Cardiac muscle cell (in vitro differentiated cells and primary cell): ENCODE measurements at regions not wholly inside any gene's neighbourhood (a gene's known extent, or its start where the extent isn't known, plus 50 kb on each side); places are given as distances from the start of the nearest gene placed in this dataset.

Source experiments
- DNase-seq, 2 donors: peaks; one replicate each; pipeline versions ENCODE4 v3.0.0 to v3.0.0-alpha.2; 2010 to 2017; ENCODE audit warnings: low read depth in 1 of 2, low spot score in 1 of 2
- H3K27ac ChIP-seq: fragments of 200-600 bp; sonication (generic); 2 replicates; pipeline ENCODE4 v1.5.1; 2016
- H3K27me3 ChIP-seq: fragments of 200-600 bp; sonication (generic); 2 replicates; pipeline ENCODE4 v1.6.0; 2016; ENCODE audit warnings: control low read depth
- H3K36me3 ChIP-seq: fragments of 200-600 bp; sonication (generic); 2 replicates; pipeline ENCODE4 v1.5.1; 2016; ENCODE audit warnings: control low read depth
- H3K4me1 ChIP-seq: fragments of 200-600 bp; sonication (generic); 2 replicates; pipeline ENCODE4 v1.8.1; 2017; ENCODE audit warnings: low read depth, mild to moderate bottlenecking, mixed run types
- H3K4me3 ChIP-seq: fragments of 200-600 bp; sonication (generic); 2 replicates; pipeline ENCODE4 v1.5.1; 2016; ENCODE audit warnings: mild to moderate bottlenecking
- H3K9me3 ChIP-seq: fragments of 200-600 bp; sonication (generic); 2 replicates; pipeline ENCODE4 v1.5.1; 2017; ENCODE audit warnings: low read depth, mild to moderate bottlenecking, control low read depth
- TF ChIP-seq, protein P1 (sequence below): IDR thresholded peaks from 2 replicates; pipeline ENCODE4 v1.5.1; 2012; ENCODE audit warnings: low read depth, mild to moderate bottlenecking, low read length

DNA sequence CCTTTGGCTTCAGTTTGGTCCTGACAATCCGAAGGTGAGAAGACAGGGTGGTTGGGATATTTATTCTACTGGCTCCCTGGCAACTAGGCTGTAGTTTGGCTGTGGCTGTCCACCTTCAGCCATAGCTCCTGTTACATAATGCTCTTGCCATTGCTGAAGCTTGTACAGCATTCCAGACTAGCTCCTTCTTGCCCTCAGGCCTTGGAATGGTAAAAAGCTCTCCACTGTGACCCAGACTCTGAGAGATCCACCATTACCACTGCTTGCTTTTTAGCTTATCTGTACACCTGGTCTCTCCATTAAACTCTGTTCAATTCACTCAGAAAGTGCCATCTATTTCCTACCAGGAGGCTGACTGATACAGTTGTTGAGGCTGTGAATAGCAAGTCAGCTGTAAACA is 231.8 kb upstream of the MON1B start:
- no peak for DNase-seq
- Histone ChIP-seq H3K9me3 (no peaks in the 10 kb centered on the region), H3K27ac (no peak overlapping the region), H3K4me1 (no peaks in the 10 kb centered on the region), H3K36me3 (no peaks in the 10 kb centered on the region), H3K27me3 (no peaks in the 10 kb centered on the region), H3K4me3 (no peak overlapping the region)
- TF ChIP-seq, protein P1, sequence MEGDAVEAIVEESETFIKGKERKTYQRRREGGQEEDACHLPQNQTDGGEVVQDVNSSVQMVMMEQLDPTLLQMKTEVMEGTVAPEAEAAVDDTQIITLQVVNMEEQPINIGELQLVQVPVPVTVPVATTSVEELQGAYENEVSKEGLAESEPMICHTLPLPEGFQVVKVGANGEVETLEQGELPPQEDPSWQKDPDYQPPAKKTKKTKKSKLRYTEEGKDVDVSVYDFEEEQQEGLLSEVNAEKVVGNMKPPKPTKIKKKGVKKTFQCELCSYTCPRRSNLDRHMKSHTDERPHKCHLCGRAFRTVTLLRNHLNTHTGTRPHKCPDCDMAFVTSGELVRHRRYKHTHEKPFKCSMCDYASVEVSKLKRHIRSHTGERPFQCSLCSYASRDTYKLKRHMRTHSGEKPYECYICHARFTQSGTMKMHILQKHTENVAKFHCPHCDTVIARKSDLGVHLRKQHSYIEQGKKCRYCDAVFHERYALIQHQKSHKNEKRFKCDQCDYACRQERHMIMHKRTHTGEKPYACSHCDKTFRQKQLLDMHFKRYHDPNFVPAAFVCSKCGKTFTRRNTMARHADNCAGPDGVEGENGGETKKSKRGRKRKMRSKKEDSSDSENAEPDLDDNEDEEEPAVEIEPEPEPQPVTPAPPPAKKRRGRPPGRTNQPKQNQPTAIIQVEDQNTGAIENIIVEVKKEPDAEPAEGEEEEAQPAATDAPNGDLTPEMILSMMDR: no peak

DNA sequence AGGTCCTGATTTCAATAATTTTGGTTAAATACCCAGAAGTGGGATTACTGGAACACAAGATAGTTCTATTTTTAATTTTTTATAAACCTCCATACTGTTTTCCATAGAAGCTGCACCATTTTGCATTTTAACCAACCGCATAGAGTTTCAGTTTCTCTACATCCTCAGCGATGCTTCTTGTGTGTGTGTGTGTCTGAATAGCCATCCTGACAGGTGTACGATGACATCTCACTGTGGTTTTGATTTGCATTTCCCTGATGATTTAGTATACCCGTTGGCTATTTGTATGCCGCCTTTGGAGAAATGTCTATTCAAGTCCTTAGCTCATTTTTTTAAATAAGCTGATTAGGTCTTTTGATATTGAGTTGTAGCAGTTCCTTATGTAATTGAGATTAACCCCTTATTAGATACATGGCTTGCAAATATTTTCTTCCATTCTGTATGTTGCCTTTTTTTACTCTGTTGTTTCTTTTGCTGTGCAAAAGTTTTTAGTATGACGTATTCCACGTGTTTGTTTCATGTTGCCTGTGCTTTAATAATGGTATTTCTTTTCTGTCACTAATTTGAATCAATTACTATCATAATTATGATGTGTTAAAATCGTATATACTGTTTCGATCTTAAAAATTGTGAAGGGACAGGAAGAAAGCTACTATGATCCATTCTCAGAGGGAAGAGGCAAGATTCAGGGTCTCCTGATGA is 227.2 kb upstream of the MON1B start:
- Histone ChIP-seq H3K27me3 (no peaks in the 10 kb centered on the region), H3K36me3 (no peaks in the 10 kb centered on the region), H3K9me3 (no peaks in the 10 kb centered on the region), H3K4me1 (no peaks in the 10 kb centered on the region), H3K27ac (no peak overlapping the region), H3K4me3 (no peak overlapping the region)
- TF ChIP-seq, protein P1: no peak
- DNase-seq: no peak

DNA sequence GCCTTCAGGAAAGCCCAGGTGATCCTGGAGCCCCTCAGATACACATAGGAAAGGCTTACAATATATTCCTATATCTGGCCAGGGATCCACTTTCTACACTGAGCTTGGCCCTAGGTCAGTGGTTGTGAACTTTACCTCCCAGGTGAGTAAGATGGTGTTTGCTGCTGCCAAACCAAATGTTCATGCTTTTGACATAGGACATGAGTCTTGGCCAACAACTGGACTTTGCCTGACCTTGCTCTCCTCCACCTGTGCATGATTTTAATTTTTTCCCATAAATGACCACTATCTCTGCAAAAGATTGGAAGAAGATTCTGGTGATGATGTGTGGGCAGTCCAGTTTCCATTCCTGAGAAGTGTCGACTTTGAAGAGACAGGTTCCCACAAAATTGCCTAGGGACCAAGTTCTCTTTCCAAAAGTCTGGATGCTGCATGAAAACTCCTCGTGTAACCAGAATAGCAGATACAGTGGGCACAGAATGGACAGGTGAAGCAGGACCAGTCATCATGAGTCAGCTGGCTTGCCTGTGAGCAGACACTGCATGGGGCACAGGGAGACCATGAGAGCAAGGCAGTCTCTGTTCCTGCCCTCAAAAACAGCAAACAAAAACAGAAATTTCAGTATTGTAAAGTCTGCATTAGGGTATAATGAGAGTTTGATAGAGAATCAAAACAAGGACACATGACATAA is 226.4 kb upstream of the MON1B start:
- H3K4me3 ChIP-seq: no peak overlapping the region
- DNase-seq: no peak
- H3K27ac ChIP-seq: no peak overlapping the region
- H3K36me3 ChIP-seq: no peaks in the 10 kb centered on the region
- TF ChIP-seq, protein P1: no peak
- no peaks in the 10 kb centered on the region for H3K9me3 ChIP-seq
- H3K4me1 ChIP-seq: no peaks in the 10 kb centered on the region
- H3K27me3 ChIP-seq: no peaks in the 10 kb centered on the region

DNA sequence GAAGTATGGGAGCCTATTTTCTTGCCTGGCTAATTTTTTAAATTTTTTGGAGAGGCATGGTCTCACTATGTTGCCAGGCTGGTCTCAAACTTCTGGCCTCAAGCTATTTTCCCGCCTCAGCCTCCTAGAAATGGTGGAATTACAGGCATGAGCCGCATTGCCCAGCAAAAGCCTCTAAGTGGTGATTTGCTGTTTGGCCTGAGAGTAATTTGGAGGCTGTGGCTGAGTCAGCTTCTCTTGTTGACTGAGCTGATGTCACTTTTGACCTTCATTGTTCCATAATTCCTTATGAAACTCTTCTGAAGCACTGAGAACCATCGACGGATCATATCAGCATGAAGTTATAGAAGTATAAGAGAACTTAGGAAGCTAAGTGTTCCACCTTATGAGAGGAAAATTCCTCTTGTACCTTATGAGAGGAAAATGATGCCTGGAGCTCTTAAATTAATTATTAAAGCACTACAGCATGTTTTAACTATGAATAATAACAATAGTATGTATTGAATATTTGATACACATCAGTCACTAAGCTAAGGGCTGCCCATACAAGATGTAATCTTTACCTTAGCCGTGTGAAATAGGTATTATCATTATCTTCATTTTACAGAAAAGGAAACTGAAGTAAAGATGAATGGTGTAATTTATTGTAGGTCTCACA is 220.8 kb upstream of the MON1B start:
- H3K27ac ChIP-seq: no peak overlapping the region
- H3K4me3 ChIP-seq: no peak overlapping the region
- no peaks in the 10 kb centered on the region for H3K9me3 ChIP-seq
- H3K27me3 ChIP-seq: no peaks in the 10 kb centered on the region
- H3K4me1 ChIP-seq: no peaks in the 10 kb centered on the region
- no peaks in the 10 kb centered on the region for H3K36me3 ChIP-seq
- peak in 1 of 2 donors; percentile 22 for DNase-seq
- TF ChIP-seq, protein P1: no peak

DNA sequence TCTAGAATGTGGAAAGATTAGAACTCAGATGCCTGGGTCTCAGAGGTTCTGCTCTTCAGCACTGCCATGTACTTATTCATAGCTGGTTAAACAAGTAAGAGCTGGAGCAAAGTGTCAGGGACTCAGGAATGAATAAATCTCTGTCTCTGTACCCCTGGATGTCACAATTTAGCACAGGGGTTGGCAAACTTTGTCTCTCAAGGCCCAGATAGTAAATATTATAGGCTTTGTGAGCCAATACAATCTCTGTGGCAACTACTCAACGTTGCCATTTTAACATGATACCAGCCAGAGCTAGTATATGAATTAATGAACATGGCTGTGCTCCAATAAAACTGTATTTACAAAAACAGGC is 220.3 kb upstream of the MON1B start:
- TF ChIP-seq, protein P1: no peak
- Histone ChIP-seq H3K27me3 (no peaks in the 10 kb centered on the region), H3K4me1 (no peaks in the 10 kb centered on the region), H3K4me3 (no peak overlapping the region), H3K27ac (no peak overlapping the region), H3K36me3 (no peaks in the 10 kb centered on the region), H3K9me3 (no peaks in the 10 kb centered on the region)
- DNase-seq: no peak
